GM23338 (cell line): ENCODE measurements at regions not wholly inside any gene's neighbourhood (a gene's known extent, or its start where the extent isn't known, plus 50 kb on each side); places are given as distances from the start of the nearest gene placed in this dataset.

Source experiments
- ATAC-seq: fragments of 200-7000 bp; cut with Tn5 transposase; 3 replicates; pipeline ENCODE4 v1.9.1; 2020
- DNase-seq: peaks from one replicate; pipeline ENCODE4 v3.0.0-alpha.2; 2015; ENCODE audit warnings: low spot score
- H2AFZ ChIP-seq: fragments of 200-600 bp; sonication (generic); 2 replicates; pipeline ENCODE4 v1.8.0; 2016; ENCODE audit warnings: antibody characterized with exemption, mild to moderate bottlenecking, moderate library complexity
- H3F3A ChIP-seq: fragments of 200-600 bp; sonication (generic); replicated peaks from 2 replicates; pipeline ENCODE4 v1.8.0; 2017; ENCODE audit warnings: antibody characterized with exemption, mixed run types, low read depth
- H3K27ac ChIP-seq: fragments of 200-600 bp; sonication (generic); 2 replicates; pipeline ENCODE4 v1.6.1; 2016; ENCODE audit warnings: low read depth
- H3K27me3 ChIP-seq: fragments of 200-600 bp; sonication (generic); 2 replicates; pipeline ENCODE4 v1.8.0; 2016; ENCODE audit warnings: mild to moderate bottlenecking, mixed run types, moderate library complexity; ENCODE audit not compliant: insufficient read depth
- H3K36me3 ChIP-seq: fragments of 200-600 bp; sonication (generic); 2 replicates; pipeline ENCODE4 v1.8.0; 2016; ENCODE audit warnings: mild to moderate bottlenecking; ENCODE audit not compliant: insufficient read depth
- H3K4me1 ChIP-seq: fragments of 200-600 bp; sonication (generic); 2 replicates; pipeline ENCODE4 v1.8.0; 2016; ENCODE audit warnings: mild to moderate bottlenecking, moderate library complexity; ENCODE audit not compliant: insufficient read depth
- H3K4me2 ChIP-seq: fragments of 200-600 bp; sonication (generic); 2 replicates; pipeline ENCODE4 v1.7.1; 2017; ENCODE audit warnings: mixed run types
- H3K4me3 ChIP-seq: fragments of 200-600 bp; sonication (generic); 2 replicates; pipeline ENCODE4 v1.6.1; 2016; ENCODE audit warnings: mixed run types
- H3K79me2 ChIP-seq: fragments of 200-600 bp; sonication (generic); replicated peaks from 2 replicates; pipeline ENCODE4 v1.8.0; 2017; ENCODE audit warnings: mild to moderate bottlenecking; ENCODE audit not compliant: insufficient read depth
- H3K9me2 ChIP-seq: fragments of 200-600 bp; sonication (generic); 2 replicates; pipeline ENCODE4 v1.8.0; 2017; ENCODE audit not compliant: insufficient read depth
- H4K20me1 ChIP-seq: fragments of 200-600 bp; sonication (generic); replicated peaks from 2 replicates; pipeline ENCODE4 v1.8.0; 2017; ENCODE audit warnings: mild to moderate bottlenecking; ENCODE audit not compliant: insufficient read depth
- H3K27ac Mint-ChIP-seq: 2 replicates; pipeline ENCODE4 v1.8.0; 2020; ENCODE audit warnings: inconsistent platforms, mild to moderate bottlenecking, moderate library complexity, mixed read lengths
- H3K27me3 Mint-ChIP-seq: 3 replicates; pipeline ENCODE4 v1.8.0; 2022; ENCODE audit warnings: low read depth, mild to moderate bottlenecking, moderate library complexity, mixed read lengths, inconsistent platforms; ENCODE audit not compliant: insufficient read depth, poor library complexity
- H3K36me3 Mint-ChIP-seq: 3 replicates; pipeline ENCODE4 v1.8.0; 2021; ENCODE audit warnings: low read depth, mild to moderate bottlenecking, inconsistent platforms, moderate library complexity, mixed read lengths
- H3K4me1 Mint-ChIP-seq: 3 replicates; pipeline ENCODE4 v1.8.0; 2020; ENCODE audit warnings: mild to moderate bottlenecking, inconsistent platforms, mixed read lengths
- H3K4me3 Mint-ChIP-seq: 3 replicates; pipeline ENCODE4 v1.8.0; 2021; ENCODE audit warnings: moderate library complexity, mild to moderate bottlenecking, inconsistent platforms, mixed read lengths
- H3K9me3 Mint-ChIP-seq: 3 replicates; pipeline ENCODE4 v1.8.0; 2020; ENCODE audit warnings: moderate library complexity, mild to moderate bottlenecking, inconsistent platforms, mixed read lengths
- CREB1 ChIP-seq: fragments of 250-450 bp; sonication (Bioruptor Pico); IDR thresholded peaks from 2 replicates; pipeline ENCODE4 v1.5.0; 2020; ENCODE audit warnings: low read depth, mild to moderate bottlenecking, moderate library complexity
- EZH2phosphoT487 ChIP-seq: fragments of 200-600 bp; sonication (generic); IDR thresholded peaks from one replicate; pipeline ENCODE4 v1.8.1; 2018; ENCODE audit warnings: antibody characterized with exemption; ENCODE audit not compliant: unreplicated experiment
- JUNB ChIP-seq: IDR thresholded peaks from one replicate; pipeline ENCODE4 v1.6.1; 2016; ENCODE audit warnings: antibody characterized with exemption; ENCODE audit not compliant: unreplicated experiment
- STAT1 ChIP-seq: IDR thresholded peaks from one replicate; pipeline ENCODE4 v1.6.1; 2016; ENCODE audit warnings: antibody characterized with exemption; ENCODE audit not compliant: unreplicated experiment
- ZNF331 ChIP-seq: fragments of 250-450 bp; sonication (Bioruptor Pico); IDR thresholded peaks from 2 replicates; pipeline ENCODE4 v1.5.0; 2020; ENCODE audit warnings: low read depth, mild to moderate bottlenecking, moderate library complexity
- TF ChIP-seq, protein P1 (sequence below): IDR thresholded peaks from one replicate; pipeline ENCODE4 v1.6.1; 2018; ENCODE audit warnings: antibody characterized with exemption; ENCODE audit not compliant: unreplicated experiment
- TF ChIP-seq, protein P2 (sequence below), 2 experiments: fragments of 200-600 bp in 1 of 2; sonication (generic) in 1 of 2; conservative IDR thresholded peaks; 2 replicates each; pipeline versions ENCODE4 v1.5.1 to v1.6.1; 2016 to 2017; ENCODE audit warnings: antibody characterized with exemption in 2 of 2, low read depth in 2 of 2, mild to moderate bottlenecking in 2 of 2, moderate library complexity in 1 of 2

GRCh38 chr14:57073986-57074385 is 194.7 kb downstream of the EXOC5 start (continued):
- TF ChIP-seq, protein P1, sequence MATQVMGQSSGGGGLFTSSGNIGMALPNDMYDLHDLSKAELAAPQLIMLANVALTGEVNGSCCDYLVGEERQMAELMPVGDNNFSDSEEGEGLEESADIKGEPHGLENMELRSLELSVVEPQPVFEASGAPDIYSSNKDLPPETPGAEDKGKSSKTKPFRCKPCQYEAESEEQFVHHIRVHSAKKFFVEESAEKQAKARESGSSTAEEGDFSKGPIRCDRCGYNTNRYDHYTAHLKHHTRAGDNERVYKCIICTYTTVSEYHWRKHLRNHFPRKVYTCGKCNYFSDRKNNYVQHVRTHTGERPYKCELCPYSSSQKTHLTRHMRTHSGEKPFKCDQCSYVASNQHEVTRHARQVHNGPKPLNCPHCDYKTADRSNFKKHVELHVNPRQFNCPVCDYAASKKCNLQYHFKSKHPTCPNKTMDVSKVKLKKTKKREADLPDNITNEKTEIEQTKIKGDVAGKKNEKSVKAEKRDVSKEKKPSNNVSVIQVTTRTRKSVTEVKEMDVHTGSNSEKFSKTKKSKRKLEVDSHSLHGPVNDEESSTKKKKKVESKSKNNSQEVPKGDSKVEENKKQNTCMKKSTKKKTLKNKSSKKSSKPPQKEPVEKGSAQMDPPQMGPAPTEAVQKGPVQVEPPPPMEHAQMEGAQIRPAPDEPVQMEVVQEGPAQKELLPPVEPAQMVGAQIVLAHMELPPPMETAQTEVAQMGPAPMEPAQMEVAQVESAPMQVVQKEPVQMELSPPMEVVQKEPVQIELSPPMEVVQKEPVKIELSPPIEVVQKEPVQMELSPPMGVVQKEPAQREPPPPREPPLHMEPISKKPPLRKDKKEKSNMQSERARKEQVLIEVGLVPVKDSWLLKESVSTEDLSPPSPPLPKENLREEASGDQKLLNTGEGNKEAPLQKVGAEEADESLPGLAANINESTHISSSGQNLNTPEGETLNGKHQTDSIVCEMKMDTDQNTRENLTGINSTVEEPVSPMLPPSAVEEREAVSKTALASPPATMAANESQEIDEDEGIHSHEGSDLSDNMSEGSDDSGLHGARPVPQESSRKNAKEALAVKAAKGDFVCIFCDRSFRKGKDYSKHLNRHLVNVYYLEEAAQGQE, result no peak
- no peak for TF ChIP-seq EZH2phosphoT487
- no peak for TF ChIP-seq STAT1
- TF ChIP-seq ZNF331 (CRISPR knock-in tag), result no peak

DNA sequence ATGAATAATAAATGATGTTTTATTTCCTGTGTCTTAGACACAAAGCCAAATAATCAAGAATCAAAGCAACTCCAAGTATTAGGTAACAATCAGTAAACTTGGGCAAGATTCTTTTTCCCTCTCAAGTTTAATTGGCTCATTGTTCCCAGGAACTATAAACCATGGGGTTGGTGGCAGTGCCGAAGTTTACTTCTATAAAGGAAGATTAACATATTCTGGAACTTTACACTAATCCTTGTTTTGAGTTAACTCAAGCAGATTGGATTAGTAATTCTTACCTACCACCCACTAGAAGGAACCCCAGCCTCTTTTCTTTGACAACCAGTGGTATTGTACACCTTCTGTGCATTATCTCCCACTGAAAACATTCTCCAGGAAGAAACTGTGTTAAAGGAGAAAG is 197.1 kb downstream of the EXOC5 start:
- H3K4me1 Mint-ChIP-seq, result peaks cover 32% of the 10 kb centered on the region

More for the DNA sequence above, 197.1 kb downstream of the EXOC5 start:
- Histone ChIP-seq H3K27ac (no peak overlapping the region), H4K20me1 (no peaks in the 10 kb centered on the region), H3K4me2 (no peak overlapping the region), H3K27me3 (no peaks in the 10 kb centered on the region; the same call in 1 of the 2 replicates), H3K79me2 (no peaks in the 10 kb centered on the region), H2AFZ (no peak overlapping the region), H3K4me3 (no peak overlapping the region), H3F3A (no peaks in the 10 kb centered on the region), H3K4me1 (peaks cover 15% of the 10 kb centered on the region; the same call in 1 of the 2 replicates), H3K9me2 (no peaks in the 10 kb centered on the region), H3K36me3 (no peaks in the 10 kb centered on the region)
- Mint-ChIP-seq H3K4me3 (no peak overlapping the region), H3K9me3 (no peaks in the 10 kb centered on the region), H3K36me3 (no peaks in the 10 kb centered on the region), H3K27ac (no peak overlapping the region), H3K27me3 (no peaks in the 10 kb centered on the region)
- TF ChIP-seq JUNB (no peak), STAT1 (no peak), CREB1 (CRISPR knock-in tag) (no peak)
- TF ChIP-seq, protein P1, result no peak
- TF ChIP-seq, protein P2, sequence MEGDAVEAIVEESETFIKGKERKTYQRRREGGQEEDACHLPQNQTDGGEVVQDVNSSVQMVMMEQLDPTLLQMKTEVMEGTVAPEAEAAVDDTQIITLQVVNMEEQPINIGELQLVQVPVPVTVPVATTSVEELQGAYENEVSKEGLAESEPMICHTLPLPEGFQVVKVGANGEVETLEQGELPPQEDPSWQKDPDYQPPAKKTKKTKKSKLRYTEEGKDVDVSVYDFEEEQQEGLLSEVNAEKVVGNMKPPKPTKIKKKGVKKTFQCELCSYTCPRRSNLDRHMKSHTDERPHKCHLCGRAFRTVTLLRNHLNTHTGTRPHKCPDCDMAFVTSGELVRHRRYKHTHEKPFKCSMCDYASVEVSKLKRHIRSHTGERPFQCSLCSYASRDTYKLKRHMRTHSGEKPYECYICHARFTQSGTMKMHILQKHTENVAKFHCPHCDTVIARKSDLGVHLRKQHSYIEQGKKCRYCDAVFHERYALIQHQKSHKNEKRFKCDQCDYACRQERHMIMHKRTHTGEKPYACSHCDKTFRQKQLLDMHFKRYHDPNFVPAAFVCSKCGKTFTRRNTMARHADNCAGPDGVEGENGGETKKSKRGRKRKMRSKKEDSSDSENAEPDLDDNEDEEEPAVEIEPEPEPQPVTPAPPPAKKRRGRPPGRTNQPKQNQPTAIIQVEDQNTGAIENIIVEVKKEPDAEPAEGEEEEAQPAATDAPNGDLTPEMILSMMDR (conservative IDR thresholded peaks at IDR 0.05; ENCODE audit: low read depth in 2 of 2), result no peak
- no peak for ATAC-seq
- no peak for DNase-seq
